ENCODE measurements at regions not wholly inside any gene's neighbourhood (a gene's known extent, or its start where the extent isn't known, plus 50 kb on each side); places are given as distances from the start of the nearest gene placed in this dataset.

DNA sequence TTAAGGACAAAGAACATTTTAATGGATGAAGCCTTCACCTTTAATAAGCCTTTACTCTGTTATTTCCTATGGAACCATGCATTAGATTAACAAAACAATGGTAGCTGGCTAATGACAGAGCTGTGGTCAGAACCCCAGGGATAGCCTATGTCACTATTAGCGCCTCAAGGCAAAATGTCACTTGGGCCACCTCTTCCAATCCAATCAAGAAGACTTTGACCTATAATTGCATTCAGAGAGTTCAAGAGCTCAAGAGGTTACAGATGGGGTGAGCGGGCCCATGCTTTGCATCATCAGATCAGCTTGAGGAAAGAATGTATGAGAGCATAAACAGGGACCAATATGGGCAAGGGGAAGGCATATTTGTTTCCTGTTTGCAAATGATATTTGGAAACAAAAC, 425.1 kb downstream of the ARHGEF28 start:
- H3K36me3 ChIP-seq (ENCODE audit: control insufficient read depth in 2 of 3, insufficient read depth in 3 of 3, low read length in 3 of 3), result no peaks in the 10 kb centered on the region
- intact Hi-C loops (cut with DNase I), result no loop called here
- H3K4me1 ChIP-seq (ENCODE audit: control insufficient read depth in 2 of 3, insufficient read depth in 2 of 3, low read depth in 1 of 3, low read length in 3 of 3), result no peaks in the 10 kb centered on the region
- no peak overlapping the region for H3K4me3 ChIP-seq (ENCODE audit: low read length in 3 of 3)
- H3K27me3 ChIP-seq (ENCODE audit: control insufficient read depth, insufficient read depth, low read length), result no peaks in the 10 kb centered on the region
- FAIRE-seq (no peak), DNase-seq (no peak)
- TF ChIP-seq CTCF (IDR thresholded peaks at IDR 0.05; ENCODE audit: borderline replicate concordance, extremely low read depth, insufficient read depth), result no peak
- no peak overlapping the region for H3K27ac ChIP-seq (ENCODE audit: low read depth in 2 of 2, low read length in 2 of 2)
- H3K9me3 ChIP-seq (ENCODE audit: control insufficient read depth in 2 of 3, insufficient read depth in 1 of 3, low read length in 3 of 3), result no peaks in the 10 kb centered on the region
- no peak overlapping the region for H3K9ac ChIP-seq (ENCODE audit: low read length in 3 of 3)

DNA sequence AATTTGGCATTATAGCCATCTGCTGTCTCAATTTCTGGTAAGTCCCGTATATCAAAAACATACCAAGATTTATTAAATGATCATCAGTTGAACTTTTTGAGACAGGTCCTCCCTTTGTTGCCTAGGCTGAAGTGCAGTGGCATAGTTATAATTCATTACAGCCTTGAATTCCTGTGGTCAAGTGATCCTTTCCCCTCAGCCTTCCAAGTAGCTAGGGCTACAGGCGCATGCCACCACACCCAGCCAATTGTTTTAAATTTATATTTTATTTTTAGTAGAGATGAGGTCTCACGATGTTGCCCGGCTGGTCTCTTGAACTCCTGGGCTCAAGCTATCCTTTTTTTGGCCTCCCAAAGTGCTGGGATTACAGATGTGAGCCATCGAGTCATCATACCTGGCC, 418.9 kb downstream of the ARHGEF28 start:
- FAIRE-seq (no peak), DNase-seq (no peak)
- Histone ChIP-seq H3K27ac (ENCODE audit: low read depth in 2 of 2, low read length in 2 of 2) (no peak overlapping the region), H3K4me1 (ENCODE audit: control insufficient read depth in 2 of 3, insufficient read depth in 2 of 3, low read depth in 1 of 3, low read length in 3 of 3) (peaks cover 0 to 3% (median 0%) of the 10 kb centered on the region in 3 donors), H3K9me3 (ENCODE audit: control insufficient read depth in 2 of 3, insufficient read depth in 1 of 3, low read length in 3 of 3) (no peaks in the 10 kb centered on the region), H3K9ac (ENCODE audit: low read length in 3 of 3) (no peak overlapping the region), H3K27me3 (ENCODE audit: control insufficient read depth, insufficient read depth, low read length) (no peaks in the 10 kb centered on the region), H3K4me3 (ENCODE audit: low read length in 3 of 3) (no peak overlapping the region), H3K36me3 (ENCODE audit: control insufficient read depth in 2 of 3, insufficient read depth in 3 of 3, low read length in 3 of 3) (no peaks in the 10 kb centered on the region)
- TF ChIP-seq CTCF (IDR thresholded peaks at IDR 0.05; ENCODE audit: borderline replicate concordance, extremely low read depth, insufficient read depth), result no peak
- intact Hi-C loops (cut with DNase I), result no loop called here

DNA sequence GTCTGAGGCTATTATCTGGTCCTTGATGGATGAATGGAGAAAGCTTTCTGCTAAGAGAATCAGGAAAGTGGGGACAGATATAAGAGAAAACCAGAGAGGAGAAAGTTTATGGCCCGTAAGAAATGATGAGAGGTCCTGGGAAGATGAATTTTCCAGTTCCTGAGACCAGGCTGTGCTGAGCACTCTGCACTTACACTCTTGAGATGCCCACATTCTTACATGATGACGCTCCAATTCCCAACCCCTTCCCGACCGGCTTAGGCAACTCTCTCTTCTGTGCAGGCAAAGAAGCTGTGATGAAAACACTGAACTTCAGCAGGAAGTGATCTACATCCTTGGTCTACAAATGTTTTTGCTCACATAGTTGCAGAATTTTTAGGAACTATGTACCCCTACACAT, 417.0 kb downstream of the ARHGEF28 start:
- Histone ChIP-seq H3K9ac (ENCODE audit: low read length in 3 of 3) (no peak overlapping the region), H3K4me3 (ENCODE audit: low read length in 3 of 3) (no peak overlapping the region), H3K27ac (ENCODE audit: low read depth in 2 of 2, low read length in 2 of 2) (no peak overlapping the region), H3K36me3 (ENCODE audit: control insufficient read depth in 2 of 3, insufficient read depth in 3 of 3, low read length in 3 of 3) (no peaks in the 10 kb centered on the region), H3K27me3 (ENCODE audit: control insufficient read depth, insufficient read depth, low read length) (no peaks in the 10 kb centered on the region), H3K9me3 (ENCODE audit: control insufficient read depth in 2 of 3, insufficient read depth in 1 of 3, low read length in 3 of 3) (no peaks in the 10 kb centered on the region), H3K4me1 (ENCODE audit: control insufficient read depth in 2 of 3, insufficient read depth in 2 of 3, low read depth in 1 of 3, low read length in 3 of 3) (peaks cover 0 to 3% (median 0%) of the 10 kb centered on the region in 3 donors)
- DNase-seq (peak in 1 of 5 donors; percentile 31), FAIRE-seq (no peak)
- intact Hi-C loops (cut with DNase I), result no loop called here
- TF ChIP-seq CTCF (IDR thresholded peaks at IDR 0.05; ENCODE audit: borderline replicate concordance, extremely low read depth, insufficient read depth), result no peak

- no peaks in the 10 kb centered on the region for H3K9me3 ChIP-seq (ENCODE audit: control insufficient read depth in 2 of 3, insufficient read depth in 1 of 3, low read length in 3 of 3)
- intact Hi-C loops (cut with DNase I), result no loop called here
- DNase-seq (no peak), FAIRE-seq (no peak)
- no peak overlapping the region for H3K4me3 ChIP-seq (ENCODE audit: low read length in 3 of 3)
- no peak for TF ChIP-seq CTCF (IDR thresholded peaks at IDR 0.05; ENCODE audit: borderline replicate concordance, extremely low read depth, insufficient read depth)
- no peaks in the 10 kb centered on the region for H3K36me3 ChIP-seq (ENCODE audit: control insufficient read depth in 2 of 3, insufficient read depth in 3 of 3, low read length in 3 of 3)
- peaks cover 0 to 3% (median 0%) of the 10 kb centered on the region in 3 donors for H3K4me1 ChIP-seq (ENCODE audit: control insufficient read depth in 2 of 3, insufficient read depth in 2 of 3, low read depth in 1 of 3, low read length in 3 of 3)
- H3K9ac ChIP-seq (ENCODE audit: low read length in 3 of 3), result no peak overlapping the region
- H3K27ac ChIP-seq (ENCODE audit: low read depth in 2 of 2, low read length in 2 of 2), result no peak overlapping the region
- H3K27me3 ChIP-seq (ENCODE audit: control insufficient read depth, insufficient read depth, low read length), result no peaks in the 10 kb centered on the region
Observed at GRCh38 chr5:74042559-74042958, 416.6 kb downstream of the ARHGEF28 start.

All from kidney (tissue), 13 donors.